ENCODE measurements at regions not wholly inside any gene's neighbourhood (a gene's known extent, or its start where the extent isn't known, plus 50 kb on each side); places are given as distances from the start of the nearest gene placed in this dataset.
"Not testable (repeated sequence)": the region's sequence is repeated elsewhere in the genome, so short reads cannot be mapped to it uniquely, and the experiment has no call there.

GRCh38 chr5:60538955-60539866 lies 160.8 kb downstream of the DEPDC1B start:
- no peak for DNase-seq
- TF ChIP-seq CTCF (IDR thresholded peaks at IDR 0.05), result no peak
- H3K27ac ChIP-seq, result no peak overlapping the region
- H3K4me1 ChIP-seq, result no peaks in the 10 kb centered on the region
- intact Hi-C loops (cut with DNase I), result no loop called here
- no peak overlapping the region for H3K4me3 ChIP-seq
- H3K27me3 ChIP-seq, result no peaks in the 10 kb centered on the region
- no peaks in the 10 kb centered on the region for H3K36me3 ChIP-seq
- H3K9ac ChIP-seq (ENCODE audit: low read depth in 2 of 2, low read length in 2 of 2), result no peak overlapping the region
- H3K9me3 ChIP-seq, result no peaks in the 10 kb centered on the region

GRCh38 chr5:60538426-60538825 lies 161.5 kb downstream of the DEPDC1B start:
- H3K9ac ChIP-seq (ENCODE audit: low read depth in 2 of 2, low read length in 2 of 2), result no peak overlapping the region
- no peak for DNase-seq
- H3K36me3 ChIP-seq, result no peaks in the 10 kb centered on the region
- H3K4me1 ChIP-seq, result no peaks in the 10 kb centered on the region
- no peak overlapping the region for H3K4me3 ChIP-seq
- no peak overlapping the region for H3K27ac ChIP-seq
- intact Hi-C loops (cut with DNase I), result no loop called here
- no peaks in the 10 kb centered on the region for H3K9me3 ChIP-seq
- H3K27me3 ChIP-seq, result no peaks in the 10 kb centered on the region
- no peak for TF ChIP-seq CTCF (IDR thresholded peaks at IDR 0.05)

GRCh38 chr5:60535951-60536350 lies 164.0 kb downstream of the DEPDC1B start:
- intact Hi-C loops (cut with DNase I), result no loop called here
- no peak for DNase-seq
- Histone ChIP-seq H3K27me3 (no peaks in the 10 kb centered on the region), H3K27ac (no peak overlapping the region), H3K4me3 (no peak overlapping the region), H3K36me3 (no peaks in the 10 kb centered on the region), H3K9ac (ENCODE audit: low read depth in 2 of 2, low read length in 2 of 2) (no peak overlapping the region), H3K4me1 (no peaks in the 10 kb centered on the region), H3K9me3 (no peaks in the 10 kb centered on the region)
- TF ChIP-seq CTCF (IDR thresholded peaks at IDR 0.05), result no peak

- no peaks in the 10 kb centered on the region for H3K36me3 ChIP-seq
- intact Hi-C loops (cut with DNase I), result no loop called here
- DNase-seq, result no peak
- H3K27me3 ChIP-seq, result no peaks in the 10 kb centered on the region
- H3K27ac ChIP-seq, result no peak overlapping the region
- H3K4me3 ChIP-seq, result no peak overlapping the region
- no peak for TF ChIP-seq CTCF (IDR thresholded peaks at IDR 0.05)
- H3K4me1 ChIP-seq, result no peaks in the 10 kb centered on the region
- no peaks in the 10 kb centered on the region for H3K9me3 ChIP-seq
- H3K9ac ChIP-seq (ENCODE audit: low read depth in 2 of 2, low read length in 2 of 2), result no peak overlapping the region
Measured at GRCh38 chr5:60535198-60535597, 164.8 kb downstream of the DEPDC1B start.

GRCh38 chr5:60533789-60534188 lies 166.2 kb downstream of the DEPDC1B start:
- Histone ChIP-seq H3K27me3 (no peaks in the 10 kb centered on the region), H3K9ac (ENCODE audit: low read depth in 2 of 2, low read length in 2 of 2) (no peak overlapping the region), H3K4me3 (no peak overlapping the region), H3K36me3 (no peaks in the 10 kb centered on the region), H3K9me3 (no peaks in the 10 kb centered on the region), H3K27ac (no peak overlapping the region), H3K4me1 (no peaks in the 10 kb centered on the region)
- no peak for TF ChIP-seq CTCF (IDR thresholded peaks at IDR 0.05)
- intact Hi-C loops (cut with DNase I), result no loop called here
- no peak for DNase-seq

GRCh38 chr5:60532796-60533195 lies 167.2 kb downstream of the DEPDC1B start:
- intact Hi-C loops (cut with DNase I); H3K9ac ChIP-seq (ENCODE audit: low read depth in 2 of 2, low read length in 2 of 2); H3K36me3 ChIP-seq; H3K9me3 ChIP-seq; H3K4me3 ChIP-seq; H3K27me3 ChIP-seq; DNase-seq; H3K27ac ChIP-seq; H3K4me1 ChIP-seq: not testable (repeated sequence)

GRCh38 chr5:60530144-60530848 lies 169.7 kb downstream of the DEPDC1B start:
- H3K9me3 ChIP-seq; H3K9ac ChIP-seq (ENCODE audit: low read depth in 2 of 2, low read length in 2 of 2); H3K4me1 ChIP-seq; H3K36me3 ChIP-seq; H3K4me3 ChIP-seq; intact Hi-C loops (cut with DNase I); DNase-seq; H3K27me3 ChIP-seq; H3K27ac ChIP-seq: not testable (repeated sequence)

All from colonic mucosa (tissue), 4 donors.